ENCODE measurements at regions not wholly inside any gene's neighbourhood (a gene's known extent, or its start where the extent isn't known, plus 50 kb on each side); places are given as distances from the start of the nearest gene placed in this dataset.

GRCh38 chr3:28590216-28590615 lies 241.6 kb upstream of the AZI2 start:
- no peak for TF ChIP-seq CTCF (IDR thresholded peaks at IDR 0.05)
- TF ChIP-seq POLR2A (IDR thresholded peaks at IDR 0.05): no peak
